Activated B cell treated with CpG ODN at 0.5 μM for 24 hours (primary cell): ENCODE measurements at regions not wholly inside any gene's neighbourhood (a gene's known extent, or its start where the extent isn't known, plus 50 kb on each side); places are given as distances from the start of the nearest gene placed in this dataset.

Experiments used
- ATAC-seq: fragments of 200-7000 bp; cut with Tn5 transposase; one replicate; pipeline ENCODE4 v1.10.0; 2021; ENCODE audit warnings: low read depth, mild to moderate bottlenecking, moderate library complexity
- CTCF ChIA-PET: fragments of 350-600 bp; sonication (Branson Sonifier 250); formaldehyde crosslinking; loops from one replicate; lab custom pipeline; 2021; ENCODE audit warnings: antibody characterized with exemption; lab: Charles Lee
- POLR2A ChIA-PET: fragments of 350-600 bp; sonication (Branson Sonifier 250); formaldehyde crosslinking; loops from one replicate; lab custom pipeline; 2021; ENCODE audit warnings: antibody characterized with exemption; lab: Charles Lee
- DNase-seq: peaks from one replicate; pipeline ENCODE4 v3.0.0; 2022
- H3K27ac Mint-ChIP-seq: one replicate; pipeline ENCODE4 v1.8.0; 2020; ENCODE audit warnings: mixed read lengths
- H3K27me3 Mint-ChIP-seq: one replicate; pipeline ENCODE4 v1.8.0; 2021; ENCODE audit warnings: mixed read lengths
- H3K36me3 Mint-ChIP-seq: one replicate; pipeline ENCODE4 v1.8.0; 2021; ENCODE audit warnings: low read depth, mixed read lengths
- H3K4me1 Mint-ChIP-seq: one replicate; pipeline ENCODE4 v1.8.0; 2021; ENCODE audit warnings: mixed read lengths
- H3K4me3 Mint-ChIP-seq: one replicate; pipeline ENCODE4 v1.8.0; 2020; ENCODE audit warnings: mild to moderate bottlenecking, mixed read lengths
- H3K9me3 Mint-ChIP-seq: one replicate; pipeline ENCODE4 v1.8.0; 2020; ENCODE audit warnings: mixed read lengths
- CTCF ChIP-seq: fragments of 200-600 bp; IDR thresholded peaks from one replicate; pipeline ENCODE4 v1.8.0; 2022; ENCODE audit warnings: antibody characterized with exemption, mild to moderate bottlenecking
- intact Hi-C: fragments of 100-400 bp; cut with micrococcal nuclease; formaldehyde crosslinking; loops from one replicate; pipeline ENCODE4 v1.15.1; 2024

- H3K27ac Mint-ChIP-seq = no peak overlapping the region
- no peak for TF ChIP-seq CTCF
- H3K4me1 Mint-ChIP-seq = peaks cover 63% of the 10 kb centered on the region
- H3K27me3 Mint-ChIP-seq = no peaks in the 10 kb centered on the region
- DNase-seq (no peak), ATAC-seq (no peak)
- intact Hi-C loops = loop anchor here (2.0 to 10.0 kb wide), 3 partner anchors 19 to 673 kb away; no protein-coding TSS in a partner anchor
- POLR2A ChIA-PET = interaction anchor here (0.8 kb wide), 1 partner anchor 674 kb away, joined by 3 read pairs; no protein-coding TSS in a partner anchor
- H3K4me3 Mint-ChIP-seq = no peak overlapping the region
- CTCF ChIA-PET = interaction anchor here (1.0 kb wide), 1 partner anchor 675 kb away, joined by 3 read pairs; no protein-coding TSS in a partner anchor
- no peaks in the 10 kb centered on the region for H3K36me3 Mint-ChIP-seq
- no peaks in the 10 kb centered on the region for H3K9me3 Mint-ChIP-seq
Observed at GRCh38 chr5:158431369-158432029, 572.6 kb upstream of the CLINT1 start.

GRCh38 chr5:158430798-158431167 is 571.8 kb upstream of the CLINT1 start:
- no peak overlapping the region for H3K4me3 Mint-ChIP-seq
- intact Hi-C loops = loop anchor here (2.0 to 10.0 kb wide), 3 partner anchors 18 to 674 kb away; no protein-coding TSS in a partner anchor

GRCh38 chr5:158430166-158430797 is 571.3 kb upstream of the CLINT1 start:
- ChIA-PET CTCF (no interaction called here), POLR2A (no interaction called here)
- no peaks in the 10 kb centered on the region for H3K36me3 Mint-ChIP-seq
- intact Hi-C loops = loop anchor here (2.0 to 10.0 kb wide), 3 partner anchors 17 to 675 kb away; no protein-coding TSS in a partner anchor
- no peak for TF ChIP-seq CTCF
- H3K27ac Mint-ChIP-seq = no peak overlapping the region
- no peaks in the 10 kb centered on the region for H3K9me3 Mint-ChIP-seq
- no peak for ATAC-seq
- H3K27me3 Mint-ChIP-seq = no peaks in the 10 kb centered on the region
- peaks cover 51% of the 10 kb centered on the region for H3K4me1 Mint-ChIP-seq
- H3K4me3 Mint-ChIP-seq = no peak overlapping the region
- DNase-seq = no peak

More at GRCh38 chr5:158430798-158431167, 571.8 kb upstream of the CLINT1 start:
- no peak for TF ChIP-seq CTCF
- CTCF ChIA-PET = interaction anchor here (1.0 kb wide), 1 partner anchor 676 kb away, joined by 3 read pairs; no protein-coding TSS in a partner anchor
- H3K36me3 Mint-ChIP-seq = no peaks in the 10 kb centered on the region
- DNase-seq (no peak), ATAC-seq (no peak)
- H3K27ac Mint-ChIP-seq = no peak overlapping the region
- POLR2A ChIA-PET = no interaction called here
- H3K9me3 Mint-ChIP-seq = no peaks in the 10 kb centered on the region
- H3K27me3 Mint-ChIP-seq = no peaks in the 10 kb centered on the region
- H3K4me1 Mint-ChIP-seq = peaks cover 56% of the 10 kb centered on the region

- CTCF ChIA-PET = no interaction called here
- H3K36me3 Mint-ChIP-seq = no peaks in the 10 kb centered on the region
- DNase-seq (no peak), ATAC-seq (no peak)
- no peak overlapping the region for H3K27ac Mint-ChIP-seq
- H3K27me3 Mint-ChIP-seq = no peaks in the 10 kb centered on the region
- H3K4me3 Mint-ChIP-seq = no peak overlapping the region
- intact Hi-C loops = no loop called here
- peaks cover 44% of the 10 kb centered on the region for H3K4me1 Mint-ChIP-seq
- POLR2A ChIA-PET = no interaction called here
- no peak for TF ChIP-seq CTCF
- no peaks in the 10 kb centered on the region for H3K9me3 Mint-ChIP-seq
Observed at GRCh38 chr5:158429564-158429963, 570.6 kb upstream of the CLINT1 start.

GRCh38 chr5:158423623-158424200 is 564.8 kb upstream of the CLINT1 start:
- TF ChIP-seq CTCF = no peak
- H3K27me3 Mint-ChIP-seq = no peaks in the 10 kb centered on the region
- peaks cover 23% of the 10 kb centered on the region for H3K4me1 Mint-ChIP-seq
- H3K4me3 Mint-ChIP-seq = no peak overlapping the region
- ChIA-PET CTCF (no interaction called here), POLR2A (no interaction called here)
- intact Hi-C loops = no loop called here
- H3K27ac Mint-ChIP-seq = no peak overlapping the region
- DNase-seq (no peak), ATAC-seq (no peak)
- H3K36me3 Mint-ChIP-seq = no peaks in the 10 kb centered on the region
- H3K9me3 Mint-ChIP-seq = no peaks in the 10 kb centered on the region
